Rectal smooth muscle tissue (tissue), 1 donor: ENCODE measurements at regions not wholly inside any gene's neighbourhood (a gene's known extent, or its start where the extent isn't known, plus 50 kb on each side); places are given as distances from the start of the nearest gene placed in this dataset.
"Not testable (repeated sequence)": the region's sequence is repeated elsewhere in the genome, so short reads cannot be mapped to it uniquely, and the experiment has no call there.

Source experiments
- H3K27ac ChIP-seq: one replicate; pipeline ENCODE4 v1.7.0; 2013; ENCODE audit warnings: low read depth, low read length, inconsistent platforms
- H3K27me3 ChIP-seq: one replicate; pipeline ENCODE4 v1.7.0; 2013; ENCODE audit warnings: low read length; ENCODE audit not compliant: control insufficient read depth, insufficient read depth
- H3K36me3 ChIP-seq: one replicate; pipeline ENCODE4 v1.7.0; 2013; ENCODE audit warnings: low read length; ENCODE audit not compliant: control insufficient read depth, insufficient read depth
- H3K4me1 ChIP-seq: one replicate; pipeline ENCODE4 v1.7.0; 2013; ENCODE audit warnings: low read length; ENCODE audit not compliant: control insufficient read depth, insufficient read depth
- H3K4me3 ChIP-seq: one replicate; pipeline ENCODE4 v1.7.0; 2013; ENCODE audit warnings: low read length
- H3K9ac ChIP-seq: one replicate; pipeline ENCODE4 v1.7.0; 2013; ENCODE audit warnings: low read length

DNA sequence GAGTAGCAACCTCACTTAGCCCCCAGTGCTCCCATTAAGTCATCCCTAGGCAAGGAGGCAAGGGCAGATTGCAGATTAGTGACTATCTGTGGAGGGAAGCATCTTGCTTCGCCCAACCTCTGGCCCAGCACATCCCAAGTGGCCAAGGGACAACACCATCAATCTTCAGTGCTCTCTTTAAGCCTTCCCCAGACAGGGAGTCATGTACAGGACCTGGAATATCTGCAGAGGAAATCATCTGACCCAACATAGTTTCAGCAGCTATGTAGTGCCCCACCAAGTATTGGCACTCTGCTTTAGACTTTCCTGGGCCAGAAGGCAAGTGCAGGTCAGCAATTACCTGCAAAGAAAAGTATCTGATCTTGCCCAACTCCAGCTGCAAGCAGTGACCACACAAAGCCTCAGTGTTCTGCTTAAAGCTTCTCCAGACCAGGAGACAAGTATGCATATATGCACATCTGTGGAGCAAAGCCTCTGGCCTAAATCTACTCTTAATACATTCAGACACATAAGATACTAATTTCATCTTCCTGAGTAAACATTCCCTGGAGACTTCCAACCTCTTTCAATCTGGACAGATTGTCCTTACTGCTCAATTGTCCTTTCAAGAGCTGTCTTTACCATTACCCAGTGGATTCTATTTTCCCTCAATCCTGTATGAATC, 224.8 kb upstream of the VLDLR start:
- H3K4me3 ChIP-seq = no peak overlapping the region
- no peaks in the 10 kb centered on the region for H3K36me3 ChIP-seq
- no peaks in the 10 kb centered on the region for H3K27me3 ChIP-seq
- no peak overlapping the region for H3K27ac ChIP-seq
- no peaks in the 10 kb centered on the region for H3K4me1 ChIP-seq
- no peak overlapping the region for H3K9ac ChIP-seq

DNA sequence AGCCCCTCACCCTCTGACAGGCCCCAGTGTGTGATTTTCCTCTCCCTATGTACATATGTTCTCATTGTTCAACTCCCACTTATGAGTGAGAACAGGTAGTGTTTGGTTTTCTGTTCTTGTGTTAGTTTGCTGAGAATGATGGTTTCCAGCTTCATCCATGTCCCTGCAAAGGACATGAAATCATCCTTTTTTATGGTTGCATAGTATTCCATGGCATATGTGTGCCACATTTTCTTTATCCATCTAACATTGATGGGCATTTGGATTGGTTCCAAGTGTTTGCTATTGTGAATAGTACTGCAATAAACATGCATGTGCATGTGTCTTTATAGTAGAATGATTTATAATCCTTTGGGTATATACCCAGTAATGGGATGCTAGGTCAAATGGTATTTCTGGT, 223.7 kb upstream of the VLDLR start:
- H3K9ac ChIP-seq, H3K27me3 ChIP-seq, H3K4me1 ChIP-seq, H3K36me3 ChIP-seq, H3K27ac ChIP-seq, H3K4me3 ChIP-seq: not testable (repeated sequence)

DNA sequence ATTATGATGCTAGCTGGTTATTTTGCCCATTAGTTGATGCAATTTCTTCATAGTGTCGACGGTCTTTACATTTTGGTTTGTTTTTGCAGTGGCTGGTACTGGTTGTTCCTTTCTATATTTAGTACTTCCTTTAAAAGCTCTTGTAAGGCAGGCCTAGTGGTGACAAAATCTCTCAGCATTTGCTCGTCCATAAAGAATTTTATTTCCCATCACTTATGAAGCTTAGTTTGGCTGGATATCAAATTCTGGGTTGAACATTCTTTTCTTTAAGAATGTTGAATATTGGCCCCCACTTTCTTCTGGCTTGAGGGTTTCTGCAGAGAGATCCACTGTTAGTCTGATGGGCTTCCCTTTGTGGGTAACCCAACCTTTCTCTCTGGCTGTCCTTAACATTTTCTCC, 219.8 kb upstream of the VLDLR start:
- H3K27ac ChIP-seq, H3K27me3 ChIP-seq: not testable (repeated sequence)

DNA sequence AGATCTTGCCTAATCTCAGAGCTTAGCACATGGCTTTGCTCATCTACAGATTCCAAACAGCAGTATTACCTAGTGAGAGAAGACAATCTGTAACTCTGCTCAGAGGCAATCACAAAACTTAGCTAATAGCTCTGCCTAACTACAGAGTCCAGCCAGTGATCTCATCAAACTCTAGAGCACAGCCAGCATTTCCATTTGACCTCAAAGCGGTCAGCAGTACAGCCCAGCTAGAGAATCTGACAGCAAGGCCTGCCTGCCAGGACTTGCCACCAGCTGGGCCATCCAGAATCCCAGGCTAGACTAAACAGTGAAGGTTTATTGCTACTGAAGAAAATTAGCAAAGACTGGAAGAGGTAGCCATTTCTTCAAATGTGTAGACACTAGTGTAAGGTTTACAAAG, 217.9 kb upstream of the VLDLR start:
- Histone ChIP-seq H3K9ac (no peak overlapping the region), H3K27ac (no peak overlapping the region), H3K27me3 (no peaks in the 10 kb centered on the region), H3K4me1 (no peaks in the 10 kb centered on the region), H3K36me3 (no peaks in the 10 kb centered on the region), H3K4me3 (no peak overlapping the region)

More for the DNA sequence above, 219.8 kb upstream of the VLDLR start:
- not testable (repeated sequence) for H3K4me1 ChIP-seq, H3K36me3 ChIP-seq, H3K4me3 ChIP-seq, H3K9ac ChIP-seq

DNA sequence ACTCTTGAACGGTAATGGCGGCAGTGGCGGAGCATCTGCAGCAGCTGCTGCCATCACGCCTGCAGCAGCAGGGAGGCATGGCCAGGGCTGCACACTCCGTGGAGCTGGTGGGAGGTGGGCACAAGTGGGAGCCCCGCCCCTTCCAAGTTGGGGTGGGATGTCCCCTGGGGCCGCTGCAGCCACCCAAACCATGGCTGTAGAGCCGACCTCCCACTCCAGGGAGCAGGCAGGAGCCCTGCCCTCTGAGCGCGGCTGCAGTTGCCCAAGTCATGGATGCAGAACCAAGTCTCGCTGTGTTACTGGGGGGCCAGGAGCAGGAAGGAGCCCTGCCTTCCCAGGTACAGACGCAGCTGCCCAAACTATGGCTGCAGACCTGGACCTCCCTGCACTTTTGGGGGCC, 215.3 kb upstream of the VLDLR start:
- no peaks in the 10 kb centered on the region for H3K36me3 ChIP-seq
- H3K9ac ChIP-seq = no peak overlapping the region
- no peaks in the 10 kb centered on the region for H3K4me1 ChIP-seq
- no peak overlapping the region for H3K4me3 ChIP-seq
- H3K27ac ChIP-seq = no peak overlapping the region
- H3K27me3 ChIP-seq = no peaks in the 10 kb centered on the region

DNA sequence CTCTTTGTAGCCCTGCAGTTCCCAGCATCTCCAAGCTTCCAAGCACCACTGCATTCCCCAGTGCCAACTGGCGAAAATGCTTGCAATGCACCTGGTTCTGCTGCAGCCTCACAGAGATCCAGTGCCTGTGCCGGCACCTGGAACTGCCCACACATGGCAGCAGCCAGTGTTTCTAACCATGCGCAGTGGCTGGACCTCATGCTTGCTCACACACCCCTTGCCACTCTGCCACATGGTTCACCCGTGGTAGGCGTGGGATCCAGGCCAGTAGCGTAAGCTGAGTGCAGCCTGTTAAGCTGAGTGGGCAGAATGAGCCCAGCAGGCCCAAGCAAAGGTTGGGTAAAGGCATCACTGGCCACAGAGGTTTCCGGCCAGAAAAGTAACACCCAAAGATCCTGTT, 214.1 kb upstream of the VLDLR start:
- no peak overlapping the region for H3K27ac ChIP-seq
- H3K4me3 ChIP-seq = no peak overlapping the region
- no peak overlapping the region for H3K9ac ChIP-seq
- H3K4me1 ChIP-seq = peaks cover under 1% of the 10 kb centered on the region
- no peaks in the 10 kb centered on the region for H3K36me3 ChIP-seq
- no peaks in the 10 kb centered on the region for H3K27me3 ChIP-seq

DNA sequence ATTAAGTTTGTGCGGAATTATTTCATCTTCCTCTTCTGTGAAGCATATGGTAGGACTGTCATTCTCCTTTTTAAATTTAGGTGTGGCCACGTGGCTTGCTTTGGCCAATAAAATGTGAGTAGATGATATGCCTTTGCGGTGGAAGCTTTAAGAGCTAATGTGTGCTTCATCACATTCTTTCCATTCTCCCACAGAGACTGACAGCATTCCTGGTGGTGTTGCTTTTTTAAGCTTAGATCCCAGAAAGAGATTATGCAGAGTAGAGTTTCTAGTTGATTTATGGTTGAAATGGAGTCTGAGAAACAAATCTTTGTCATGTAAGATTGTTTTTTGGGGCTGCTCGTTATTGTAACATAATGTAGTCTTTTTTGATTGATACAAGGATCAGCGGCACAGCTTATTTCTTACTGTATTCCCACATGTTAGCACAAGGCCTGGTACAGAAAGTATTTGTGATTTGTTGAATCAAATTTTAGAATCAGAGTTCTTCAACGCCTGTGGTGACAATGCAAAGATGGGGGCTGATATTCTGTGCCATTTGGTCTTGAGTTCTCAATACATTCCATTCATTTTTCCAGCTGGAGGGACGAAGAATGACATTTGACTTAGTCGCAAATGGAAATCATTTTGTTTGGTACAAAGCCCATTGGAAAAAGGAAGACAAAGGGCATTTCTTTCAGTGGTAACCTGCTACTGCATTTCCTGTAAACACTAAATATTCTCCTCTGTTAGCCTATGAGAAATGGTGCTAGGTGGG, 209.9 kb upstream of the VLDLR start:
- no peak overlapping the region for H3K27ac ChIP-seq
- H3K9ac ChIP-seq = no peak overlapping the region
- H3K4me3 ChIP-seq = no peak overlapping the region
- H3K36me3 ChIP-seq = no peaks in the 10 kb centered on the region
- H3K4me1 ChIP-seq = peaks cover 5% of the 10 kb centered on the region
- no peaks in the 10 kb centered on the region for H3K27me3 ChIP-seq

DNA sequence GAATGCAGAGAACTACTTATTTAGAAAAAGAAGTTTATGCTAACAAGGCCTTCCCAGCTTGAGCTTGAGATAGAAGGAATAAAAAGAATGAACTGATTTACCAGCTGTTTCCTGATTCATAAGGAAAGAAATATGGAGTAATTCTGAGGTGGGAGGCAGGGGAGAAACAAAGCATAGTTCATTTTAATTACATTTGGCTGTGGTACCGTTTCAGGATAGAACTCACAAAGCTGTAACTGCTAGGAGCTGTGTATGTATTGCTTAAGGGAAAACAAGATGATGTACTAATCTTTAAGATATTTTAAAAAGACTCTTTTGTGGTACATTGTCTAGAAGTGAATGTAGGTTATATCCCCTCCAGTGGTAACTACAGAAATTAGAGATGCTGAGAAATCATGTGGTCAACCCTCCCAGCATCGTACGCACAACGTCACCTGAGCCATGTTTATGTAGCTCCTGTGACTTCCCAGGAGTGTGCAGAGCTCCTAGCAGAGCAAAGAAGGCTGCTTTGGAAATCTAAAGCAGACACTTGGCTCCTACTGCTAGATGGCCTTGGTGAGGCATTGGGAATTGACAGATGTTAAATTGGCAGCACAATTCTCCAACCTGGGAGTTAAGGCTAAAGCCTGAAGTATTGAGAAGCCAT, 208.3 kb upstream of the VLDLR start:
- Histone ChIP-seq H3K4me1 (peaks cover 5% of the 10 kb centered on the region), H3K9ac (no peak overlapping the region), H3K27ac (no peak overlapping the region), H3K4me3 (no peak overlapping the region), H3K27me3 (no peaks in the 10 kb centered on the region), H3K36me3 (no peaks in the 10 kb centered on the region)

DNA sequence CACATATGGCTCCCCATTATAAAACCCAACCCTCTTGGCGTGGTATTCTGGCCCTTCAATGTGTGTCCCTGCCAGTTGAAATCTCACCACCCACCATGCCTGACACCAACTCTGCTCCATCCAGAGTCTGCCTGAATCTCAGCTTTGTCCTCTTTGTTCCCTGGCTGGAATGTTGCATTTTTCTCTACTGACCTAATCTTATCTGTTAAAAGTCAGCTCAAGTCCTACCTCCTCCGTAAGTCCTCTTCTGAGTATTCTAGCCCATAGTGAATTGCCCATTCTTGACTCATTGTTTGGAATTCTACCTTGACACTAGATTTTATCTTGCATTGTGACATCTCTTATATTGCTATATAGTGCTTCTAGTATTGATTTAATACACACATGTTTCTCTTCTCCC, 207.1 kb upstream of the VLDLR start:
- Histone ChIP-seq H3K36me3 (no peaks in the 10 kb centered on the region), H3K4me1 (peaks cover 5% of the 10 kb centered on the region), H3K4me3 (no peak overlapping the region), H3K9ac (no peak overlapping the region), H3K27ac (no peak overlapping the region), H3K27me3 (no peaks in the 10 kb centered on the region)

DNA sequence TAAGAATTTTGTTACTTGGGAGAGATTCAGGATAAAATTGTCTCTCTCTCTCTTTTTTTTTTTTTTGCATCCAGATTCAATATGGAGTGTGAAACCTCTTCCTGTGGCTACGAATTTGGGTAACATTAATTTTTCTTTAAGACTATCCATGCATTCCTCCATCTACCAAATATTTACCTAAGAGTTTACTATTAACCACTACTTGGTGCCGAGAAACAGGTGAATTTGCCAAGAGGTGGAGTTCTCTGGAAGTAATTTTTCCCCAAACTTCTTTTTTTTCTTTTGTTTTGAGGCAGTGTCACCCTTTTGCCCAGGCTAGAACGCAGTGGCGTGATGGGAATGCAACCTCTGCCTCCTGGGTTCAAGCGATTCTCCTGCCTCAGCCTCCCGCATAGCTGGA, 206.3 kb upstream of the VLDLR start:
- Histone ChIP-seq H3K27ac (no peak overlapping the region), H3K4me3 (no peak overlapping the region), H3K36me3 (no peaks in the 10 kb centered on the region), H3K9ac (no peak overlapping the region), H3K4me1 (peaks cover 5% of the 10 kb centered on the region), H3K27me3 (no peaks in the 10 kb centered on the region)

DNA sequence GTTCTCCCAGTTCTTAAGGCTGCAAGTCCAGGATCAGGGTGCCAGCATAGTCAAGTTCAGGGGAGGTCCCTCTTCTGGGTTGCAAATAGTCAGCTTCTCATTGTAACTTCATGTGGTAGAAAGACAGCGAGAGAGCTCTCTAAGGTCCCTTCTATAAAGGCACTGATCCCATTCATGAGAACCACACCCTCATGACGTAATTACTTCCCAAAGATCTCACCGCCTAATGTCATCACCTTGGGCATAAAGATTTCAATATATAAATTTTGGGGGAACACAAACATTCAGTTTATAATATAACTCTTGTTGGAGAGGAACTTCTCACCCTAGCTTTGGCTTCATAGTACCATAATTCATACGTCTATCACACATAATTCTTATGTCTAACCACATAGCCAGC, 203.9 kb upstream of the VLDLR start:
- Histone ChIP-seq H3K9ac (no peak overlapping the region), H3K36me3 (no peaks in the 10 kb centered on the region), H3K27ac (no peak overlapping the region), H3K27me3 (no peaks in the 10 kb centered on the region), H3K4me3 (no peak overlapping the region), H3K4me1 (peaks cover 2% of the 10 kb centered on the region)

DNA sequence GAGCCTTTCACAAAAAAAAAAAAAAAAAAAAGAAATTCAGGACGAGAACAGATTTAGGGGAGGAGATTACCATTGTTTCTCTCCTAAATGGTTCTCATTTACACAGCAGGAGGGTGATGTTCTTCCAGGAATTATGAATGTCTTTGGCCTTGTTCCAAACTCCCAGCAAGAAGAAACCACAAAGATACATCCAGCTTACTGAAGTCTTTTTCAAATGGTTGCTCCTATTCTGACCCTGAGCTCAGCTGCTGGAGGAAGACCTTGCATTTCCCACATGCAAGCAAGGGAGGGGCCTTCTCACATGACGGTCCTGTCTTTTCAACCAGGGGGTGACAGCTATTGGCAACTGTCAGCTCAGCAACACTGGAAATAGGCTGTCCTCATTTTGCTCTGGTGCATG, 203.0 kb upstream of the VLDLR start:
- Histone ChIP-seq H3K27me3 (no peaks in the 10 kb centered on the region), H3K4me1 (no peaks in the 10 kb centered on the region), H3K27ac (no peak overlapping the region), H3K36me3 (no peaks in the 10 kb centered on the region), H3K4me3 (no peak overlapping the region), H3K9ac (no peak overlapping the region)

DNA sequence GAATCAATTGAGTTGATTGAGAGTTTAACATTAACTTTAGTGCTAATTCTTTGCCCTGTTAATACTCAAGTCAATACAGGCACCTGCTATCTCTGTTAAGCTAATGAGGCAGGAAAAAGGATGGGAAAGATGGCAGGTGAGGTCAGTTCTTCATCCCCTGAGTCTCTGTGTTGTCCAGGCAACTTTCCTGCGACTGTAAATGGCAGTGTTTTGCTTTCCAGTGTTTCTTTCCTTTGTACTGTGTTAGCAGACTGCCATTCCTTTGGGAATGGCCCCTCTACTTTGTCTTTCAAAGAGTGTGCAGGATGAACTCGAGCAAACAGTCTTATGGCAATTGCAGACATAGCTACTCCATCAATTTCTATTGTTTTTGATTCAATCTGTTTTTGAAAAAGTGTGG, 202.2 kb upstream of the VLDLR start:
- no peaks in the 10 kb centered on the region for H3K27me3 ChIP-seq
- H3K27ac ChIP-seq = no peak overlapping the region
- H3K4me3 ChIP-seq = no peak overlapping the region
- no peaks in the 10 kb centered on the region for H3K4me1 ChIP-seq
- no peak overlapping the region for H3K9ac ChIP-seq
- no peaks in the 10 kb centered on the region for H3K36me3 ChIP-seq
